PC-9 (cell line): ENCODE measurements at regions not wholly inside any gene's neighbourhood (a gene's known extent, or its start where the extent isn't known, plus 50 kb on each side); places are given as distances from the start of the nearest gene placed in this dataset.
"Not testable (repeated sequence)": the region's sequence is repeated elsewhere in the genome, so short reads cannot be mapped to it uniquely, and the experiment has no call there.

Source experiments
- CTCF ChIP-seq: fragments of 200-600 bp; sonication (generic); conservative IDR thresholded peaks from 2 replicates; pipeline ENCODE4 v1.6.1; 2017; ENCODE audit warnings: mixed run types, antibody characterized with exemption, mild to moderate bottlenecking, moderate library complexity
- EZH2 ChIP-seq: fragments of 200-600 bp; sonication (generic); IDR thresholded peaks from 2 replicates; pipeline ENCODE4 v1.8.0; 2017; ENCODE audit warnings: antibody characterized with exemption, low read depth

- TF ChIP-seq EZH2, CTCF: not testable (repeated sequence)
Measured at GRCh38 chr6:170213637-170214018, 77.2 kb downstream of the DLL1 start.
